Activated CD4-positive, alpha-beta T cell treated with anti-CD3 and anti-CD28 coated beads, Interleukin-10, Interleukin-2, amounts not matched to agents 100 ng/mL and 50 ng/mL, durations not matched to agents 16 hours and 8 hours (primary cell): ENCODE measurements at regions not wholly inside any gene's neighbourhood (a gene's known extent, or its start where the extent isn't known, plus 50 kb on each side); places are given as distances from the start of the nearest gene placed in this dataset.
"Not testable (repeated sequence)": the region's sequence is repeated elsewhere in the genome, so short reads cannot be mapped to it uniquely, and the experiment has no call there.

Experiments used
- DNase-seq: peaks from one replicate; pipeline ENCODE4 v3.0.0-alpha.2; 2020

- DNase-seq = no peak
These were observed 1829.0 kb upstream of the MIR17HG start for GRCh38 chr13:89518289-89519077.

- no peak for DNase-seq
These were observed 1827.0 kb upstream of the MIR17HG start for GRCh38 chr13:89520468-89520867.

DNA sequence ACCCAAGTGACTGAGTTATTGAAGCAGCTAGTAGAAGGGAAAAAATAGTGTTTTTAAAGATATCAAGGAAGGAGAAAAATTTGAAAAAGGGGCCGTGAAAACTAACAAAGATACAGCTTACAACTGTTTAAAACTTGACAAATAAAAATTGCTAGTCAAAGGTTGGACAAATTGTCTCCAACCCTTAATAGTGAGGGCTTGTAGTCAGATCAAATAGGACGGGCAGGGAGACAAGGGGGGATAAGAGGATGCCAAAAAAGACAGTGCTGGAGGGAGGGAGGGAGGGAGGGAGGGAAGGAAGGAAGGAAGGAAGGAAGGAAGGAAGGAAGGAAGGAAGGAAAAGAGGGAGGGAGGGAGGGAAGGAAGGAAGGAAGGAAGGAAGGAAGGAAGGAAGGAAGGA is 1825.8 kb upstream of the MIR17HG start:
- DNase-seq = not testable (repeated sequence)

GRCh38 chr13:89541091-89542030 is 1806.1 kb upstream of the MIR17HG start:
- DNase-seq = no peak

GRCh38 chr13:89550938-89551337 is 1796.5 kb upstream of the MIR17HG start:
- DNase-seq = no peak

DNA sequence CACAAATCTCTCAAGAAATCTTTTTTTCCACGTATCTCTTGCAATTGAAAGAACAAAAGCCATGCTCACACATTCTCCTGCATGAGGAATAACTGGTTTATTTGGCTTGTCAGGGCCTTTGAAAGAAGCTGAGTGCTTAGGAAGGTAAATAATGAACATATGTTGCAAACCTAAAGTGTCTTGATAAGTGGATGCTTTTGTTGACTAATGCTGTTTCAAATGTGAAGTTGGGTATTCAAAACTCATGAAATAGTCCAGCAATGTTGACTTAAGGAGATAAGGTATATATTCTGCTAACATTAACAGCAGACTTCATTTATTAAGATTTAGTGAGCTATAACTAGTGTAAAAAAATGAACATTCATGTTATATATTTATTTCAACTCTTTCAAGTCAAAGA is 1792.7 kb upstream of the MIR17HG start:
- no peak for DNase-seq

DNA sequence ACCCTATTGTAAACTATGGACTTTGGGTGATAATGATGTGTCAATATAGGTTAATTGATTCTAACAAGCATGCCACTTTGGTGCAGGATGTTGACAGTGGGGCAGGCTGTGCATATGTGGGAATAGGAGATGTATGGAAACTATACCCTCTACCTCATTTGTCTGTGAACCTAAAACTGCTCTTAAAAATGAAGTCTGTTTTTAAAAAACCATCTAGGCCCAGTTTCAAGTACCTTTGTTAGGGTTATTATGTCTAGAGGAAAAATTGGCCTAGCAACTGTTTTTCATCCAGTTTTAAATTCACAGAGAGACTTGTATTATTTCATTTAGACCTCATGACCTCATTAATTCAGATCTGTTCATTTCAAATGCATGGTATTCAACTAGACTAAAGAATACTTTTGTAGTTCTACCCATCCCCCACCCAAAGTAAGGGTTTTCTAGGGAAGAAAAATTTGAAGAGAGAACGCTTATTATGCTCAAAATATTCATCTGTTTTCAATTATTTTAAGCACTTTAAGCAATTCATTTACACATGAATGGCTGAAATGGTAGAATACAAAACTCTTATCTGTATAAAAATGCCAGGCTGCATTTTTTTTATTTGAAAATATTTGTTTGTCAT is 1781.9 kb upstream of the MIR17HG start:
- DNase-seq = no peak

- no peak for DNase-seq
These were observed 1780.5 kb upstream of the MIR17HG start for GRCh38 chr13:89567025-89567424.

DNA sequence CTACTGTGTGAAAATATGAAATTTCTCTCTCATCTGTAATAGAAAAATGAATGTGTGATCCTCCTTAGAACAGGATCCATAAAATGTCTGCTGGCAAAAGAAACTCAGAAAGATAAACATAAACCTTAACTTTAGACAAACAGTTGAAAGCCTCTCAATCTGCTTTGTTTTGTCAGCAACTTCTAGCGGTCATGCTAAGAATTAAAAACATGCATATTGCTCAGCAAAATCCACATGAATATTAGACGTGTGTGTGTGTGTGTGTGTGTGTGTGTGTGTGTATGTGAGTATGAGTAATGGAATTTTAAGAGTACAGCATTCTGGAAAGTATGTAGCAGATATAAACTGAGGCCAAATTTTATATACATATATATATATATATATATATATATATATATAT is 1779.2 kb upstream of the MIR17HG start:
- no peak for DNase-seq

DNA sequence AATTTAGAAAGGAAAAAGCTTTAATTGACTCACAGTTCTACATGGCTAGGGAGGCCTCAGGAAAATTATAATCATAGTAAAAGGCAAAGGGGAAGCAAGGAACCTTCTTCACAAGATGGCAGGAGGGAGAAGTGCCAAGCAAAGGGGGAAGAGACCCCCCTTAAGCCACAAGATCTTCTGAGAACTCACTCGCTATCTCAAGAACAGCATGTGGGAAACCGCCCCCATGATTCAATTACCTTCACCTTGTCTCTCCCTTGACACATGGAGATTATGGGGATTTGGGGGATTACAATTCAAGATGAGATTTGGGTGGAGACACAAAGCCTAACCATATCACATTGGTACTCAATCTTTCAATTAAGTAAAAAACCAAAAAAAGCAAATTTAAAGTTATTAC is 1778.7 kb upstream of the MIR17HG start:
- no peak for DNase-seq

- no peak for DNase-seq
These were observed 1775.8 kb upstream of the MIR17HG start for GRCh38 chr13:89571676-89572075.

DNA sequence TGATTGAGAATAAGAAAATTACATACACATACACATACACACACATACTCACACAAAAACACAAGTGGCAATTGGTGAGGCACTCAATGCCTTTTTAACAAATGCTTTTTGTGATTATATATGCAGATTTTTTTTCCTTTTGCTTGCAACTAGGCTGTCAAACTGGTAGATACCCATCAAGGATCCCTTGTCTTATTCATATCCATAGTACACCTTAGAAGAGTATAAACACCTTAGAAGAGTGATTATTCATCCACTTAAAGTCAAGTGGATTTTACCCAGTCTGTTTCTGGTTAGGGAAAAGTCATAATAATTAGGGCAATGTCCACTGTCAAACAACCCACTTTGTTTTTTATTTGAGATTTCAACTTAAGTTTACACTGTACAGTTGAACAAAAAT is 1773.4 kb upstream of the MIR17HG start:
- no peak for DNase-seq

- DNase-seq = no peak
These were observed 1770.2 kb upstream of the MIR17HG start for GRCh38 chr13:89577301-89577700.

GRCh38 chr13:89584058-89584620 is 1763.3 kb upstream of the MIR17HG start:
- no peak for DNase-seq

DNA sequence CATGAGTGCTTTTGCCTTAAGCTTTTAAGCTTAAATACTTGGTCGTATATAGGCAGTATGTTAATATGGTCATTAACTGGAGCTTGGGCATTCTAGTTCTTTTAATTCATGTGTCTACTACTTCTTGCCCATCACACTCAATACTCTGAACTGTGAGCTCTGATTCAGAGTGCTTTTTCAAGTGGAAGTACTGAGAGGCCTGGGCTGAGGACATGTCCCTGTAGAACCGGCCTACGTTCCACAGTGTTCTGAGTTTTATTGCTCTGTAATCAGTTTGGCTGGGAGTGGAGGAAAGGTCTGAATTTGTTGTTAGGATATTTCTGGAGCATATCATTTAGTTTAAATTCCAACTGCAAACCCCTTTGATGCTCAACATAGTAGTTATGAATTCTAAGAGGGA is 1744.8 kb upstream of the MIR17HG start:
- no peak for DNase-seq

GRCh38 chr13:89603187-89603586 is 1744.3 kb upstream of the MIR17HG start:
- no peak for DNase-seq

DNA sequence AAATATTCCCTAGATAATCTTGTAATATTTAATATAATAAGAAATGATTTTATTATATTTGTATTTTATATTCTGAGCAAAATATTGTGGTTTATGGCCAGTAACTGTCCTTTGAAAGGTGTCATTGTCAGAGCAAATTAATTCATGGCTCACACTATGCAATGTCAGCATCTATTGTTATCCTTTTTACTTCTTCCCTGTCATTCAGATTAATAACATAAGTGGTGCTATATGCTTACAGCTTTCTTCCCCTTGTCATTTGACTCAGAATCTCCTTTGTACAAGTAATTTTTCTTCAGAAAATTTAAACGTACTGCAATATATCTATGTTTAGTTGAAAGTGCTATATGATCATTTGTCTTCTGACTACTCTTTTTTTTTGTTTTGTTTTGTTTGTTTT is 1738.2 kb upstream of the MIR17HG start:
- no peak for DNase-seq

GRCh38 chr13:89610331-89610730 is 1737.2 kb upstream of the MIR17HG start:
- DNase-seq = no peak

DNA sequence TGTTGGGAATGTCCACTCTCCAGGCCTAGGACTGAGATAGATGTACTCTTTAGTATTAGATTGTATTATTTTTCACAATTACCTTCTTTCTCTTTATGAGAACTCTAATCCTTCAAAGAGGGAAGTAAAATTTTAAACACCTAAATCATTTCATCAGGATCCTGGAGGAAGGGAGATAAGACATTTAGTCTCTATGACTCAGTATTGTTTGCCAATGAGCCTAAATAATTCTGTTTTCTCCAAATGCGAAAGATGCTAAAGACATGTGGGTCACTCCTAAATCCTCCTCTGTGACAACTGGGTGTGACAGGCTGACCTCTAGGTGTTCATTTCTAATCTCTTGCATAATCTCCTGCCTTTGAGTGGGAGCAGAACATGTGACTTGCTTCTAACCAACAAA is 1736.6 kb upstream of the MIR17HG start:
- DNase-seq = no peak

- DNase-seq = no peak
These were observed 1719.5 kb upstream of the MIR17HG start for GRCh38 chr13:89627996-89628395.

DNA sequence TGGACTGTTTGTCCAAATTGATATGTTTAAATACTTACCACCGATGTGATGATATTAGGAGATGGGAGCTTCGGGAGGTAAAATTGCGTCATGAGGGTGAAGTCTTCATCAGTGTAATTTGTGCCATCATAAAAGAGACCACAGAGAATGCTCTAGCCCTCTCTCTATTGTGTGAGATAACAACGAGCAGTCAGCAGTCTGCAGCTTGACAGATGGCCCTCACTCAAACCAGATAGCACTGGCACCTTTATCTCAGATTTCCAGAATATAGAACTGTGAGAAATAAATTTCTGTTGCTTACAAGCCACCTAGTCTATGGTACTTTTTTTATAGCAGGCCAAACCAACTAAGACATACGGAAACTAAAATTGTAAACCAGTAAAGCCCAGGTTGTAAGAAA is 1718.9 kb upstream of the MIR17HG start:
- no peak for DNase-seq

DNA sequence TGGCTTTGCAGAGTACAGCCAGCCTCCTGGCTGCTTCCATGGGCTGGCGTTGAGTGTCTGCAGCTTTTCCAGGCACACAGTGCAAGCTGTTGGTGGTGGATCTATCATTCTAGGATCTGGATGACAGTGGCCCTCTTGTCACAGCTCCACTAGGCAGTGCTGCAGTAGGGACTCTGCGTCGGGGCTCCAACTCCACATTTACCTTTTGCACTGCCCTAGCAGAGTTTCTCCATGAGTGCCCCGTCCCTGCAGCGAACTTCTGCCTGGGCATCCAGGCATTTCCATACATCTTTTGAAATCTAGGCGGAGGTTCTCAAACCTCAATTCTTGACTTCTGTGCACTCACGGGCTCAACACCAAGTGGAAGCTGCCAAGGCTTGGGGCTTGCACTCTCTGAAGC is 1697.3 kb upstream of the MIR17HG start:
- no peak for DNase-seq

GRCh38 chr13:89660752-89661151 is 1686.7 kb upstream of the MIR17HG start:
- DNase-seq = no peak
